HCT116 (cell line): ENCODE measurements at regions not wholly inside any gene's neighbourhood (a gene's known extent, or its start where the extent isn't known, plus 50 kb on each side); places are given as distances from the start of the nearest gene placed in this dataset.

Experiments used
- ATAC-seq: fragments of 200-7000 bp; cut with Tn5 transposase; 2 replicates; pipeline ENCODE4 v1.9.1; 2020; ENCODE audit warnings: mild to moderate bottlenecking, moderate library complexity
- BruUV-seq: library from RNA; stranded (reverse); fragments of 400-500 nt; replicated peaks from 2 replicates; lab custom pipeline; 2021; lab: Mats Ljungman, UMichigan
- CTCF ChIA-PET: fragments of 300-600 bp; sonication (Branson Sonifier 250); formaldehyde crosslinking; loops from one replicate; lab custom pipeline; 2021; ENCODE audit warnings: antibody characterized with exemption; lab: Charles Lee
- POLR2A ChIA-PET: fragments of 300-600, 350-600 bp; sonication (Branson Sonifier 250); formaldehyde crosslinking; loops from one replicate; lab custom pipeline; 2021; ENCODE audit warnings: antibody characterized with exemption; lab: Charles Lee
- RAD21 ChIA-PET, 2 experiments: fragments of 300-600 bp; sonication (Branson Sonifier 250); formaldehyde crosslinking; loops; one replicate each; lab custom pipeline; 2023; ENCODE audit warnings: low total read pairs in 2 of 2; ENCODE audit not compliant: uncharacterized antibody in 2 of 2, unreplicated experiment in 2 of 2, low non-redundant PET in 1 of 2; lab: Charles Lee
- DNase-seq: peaks from one replicate; pipeline ENCODE4 v3.0.0-alpha.2; 2010; ENCODE audit warnings: low read depth, low spot score
- H2AFZ ChIP-seq: fragments of 200-600 bp; shearing (Covaris generic), sonication (generic); 2 replicates; pipeline ENCODE4 v1.6.1; 2017; ENCODE audit warnings: low read depth, mixed run types, mixed read lengths, antibody characterized with exemption, low read length; ENCODE audit not compliant: poor library complexity, severe bottlenecking
- H3K27ac ChIP-seq: 2 replicates; pipeline ENCODE4 v1.5.1; 2012; ENCODE audit warnings: low read depth, low read length
- H3K27me3 ChIP-seq: fragments of 200-600 bp; sonication (generic); 2 replicates; pipeline ENCODE4 v1.6.1; 2016; ENCODE audit warnings: mixed run types, low read length, mixed read lengths; ENCODE audit not compliant: insufficient read depth
- H3K36me3 ChIP-seq, 2 experiments: fragments of 200-500 bp in 1 of 2; fragments of 200-600 bp in 1 of 2; sonication (Bioruptor generic) in 1 of 2; sonication (generic) in 1 of 2; 2 replicates each; pipeline versions ENCODE4 v1.5.1 to v1.6.1; 2014 to 2016; ENCODE audit warnings: low read length in 2 of 2, inconsistent platforms in 1 of 2, mixed read lengths in 1 of 2, mixed run types in 1 of 2; ENCODE audit not compliant: insufficient read depth in 2 of 2, control insufficient read depth in 1 of 2
- H3K4me1 ChIP-seq, 2 experiments: fragments of 200-600 bp in 1 of 2; sonication (generic) in 1 of 2; 2 replicates each; pipeline versions ENCODE4 v1.5.1 to v1.6.1; 2012 to 2017; ENCODE audit warnings: low read length in 2 of 2, inconsistent platforms in 1 of 2, mild to moderate bottlenecking in 1 of 2, mixed read lengths in 1 of 2, mixed run types in 1 of 2, moderate library complexity in 1 of 2; ENCODE audit not compliant: insufficient read depth in 2 of 2, control insufficient read depth in 1 of 2
- H3K4me2 ChIP-seq: fragments of 200-600 bp; sonication (generic); 2 replicates; pipeline ENCODE4 v1.6.1; 2017; ENCODE audit warnings: mixed run types, low read length, mixed read lengths
- H3K4me3 ChIP-seq, 2 experiments: fragments of 200-600 bp in 1 of 2; sonication (generic) in 1 of 2; replicated peaks in 1 of 2; 2 replicates each; pipeline ENCODE4 v1.5.1; 2011 to 2016; ENCODE audit warnings: low read length in 2 of 2, control low read depth in 1 of 2, low read depth in 1 of 2, mild to moderate bottlenecking in 1 of 2, mixed read lengths in 1 of 2, mixed run types in 1 of 2
- H3K79me2 ChIP-seq: fragments of 200-600 bp; sonication (generic); 2 replicates; pipeline ENCODE4 v1.6.1; 2017; ENCODE audit warnings: mild to moderate bottlenecking, mixed run types, low read length, moderate library complexity, mixed read lengths; ENCODE audit not compliant: insufficient read depth
- H3K9ac ChIP-seq: fragments of 200-600 bp; sonication (generic); 2 replicates; pipeline ENCODE4 v1.6.1; 2016; ENCODE audit warnings: low read length, mixed read lengths
- H3K9me2 ChIP-seq: fragments of 200-600 bp; sonication (generic), shearing (Covaris generic); 2 replicates; pipeline ENCODE4 v1.6.1; 2017; ENCODE audit warnings: mixed run types, mild to moderate bottlenecking, moderate library complexity; ENCODE audit not compliant: insufficient read depth
- H3K9me3 ChIP-seq, 2 experiments: fragments of 200-500 bp in 1 of 2; fragments of 200-600 bp in 1 of 2; sonication (Bioruptor generic) in 1 of 2; sonication (generic) in 1 of 2; 2 replicates each; pipeline ENCODE4 v1.6.1; 2014 to 2017; ENCODE audit warnings: low read length in 2 of 2, mixed read lengths in 2 of 2, inconsistent platforms in 1 of 2, low read depth in 1 of 2, mild to moderate bottlenecking in 1 of 2, mixed run types in 1 of 2, moderate library complexity in 1 of 2; ENCODE audit not compliant: control insufficient read depth in 1 of 2, insufficient read depth in 1 of 2
- H4K20me1 ChIP-seq: fragments of 200-600 bp; sonication (generic), shearing (Covaris generic); 2 replicates; pipeline ENCODE4 v1.6.1; 2017; ENCODE audit warnings: mixed run types, mild to moderate bottlenecking, moderate library complexity; ENCODE audit not compliant: insufficient read depth
- ATF3 ChIP-seq: IDR thresholded peaks from 2 replicates; pipeline ENCODE4 v1.6.1; 2012
- CEBPB ChIP-seq: IDR thresholded peaks from 2 replicates; pipeline ENCODE4 v1.6.1; 2012; ENCODE audit warnings: low read depth
- REST ChIP-seq: IDR thresholded peaks from 2 replicates; pipeline ENCODE4 v1.6.1; 2012; ENCODE audit warnings: low read depth
- SP1 ChIP-seq: IDR thresholded peaks from 2 replicates; pipeline ENCODE4 v1.6.1; 2012; ENCODE audit warnings: low read depth
- YY1 ChIP-seq: IDR thresholded peaks from 2 replicates; pipeline ENCODE4 v1.6.1; 2011; ENCODE audit warnings: low read length, low read depth, moderate library complexity, mild to moderate bottlenecking; ENCODE audit not compliant: insufficient replicate concordance; ENCODE audit errors: extremely low read depth
- ZFX ChIP-seq: fragments of 450-650 bp; IDR thresholded peaks from 2 replicates; pipeline ENCODE4 v1.6.1; 2017
- intact Hi-C: fragments of 100-400 bp; cut with micrococcal nuclease; formaldehyde crosslinking; loops from 2 replicates; pipeline ENCODE4 v1.10.0; 2022

- Histone ChIP-seq H3K4me2 (no peak overlapping the region), H3K79me2 (no peaks in the 10 kb centered on the region), H3K9ac (no peak overlapping the region), H3K27me3 (no peaks in the 10 kb centered on the region), H4K20me1 (no peaks in the 10 kb centered on the region), H3K27ac (no peak overlapping the region), H3K36me3 (no peaks in the 10 kb centered on the region), H3K9me3 (peaks cover 3 to 13% of the 10 kb centered on the region in 2 experiments; a peak in 3 of 4 replicates), H3K4me3 (no peak overlapping the region), H3K4me1 (no peaks in the 10 kb centered on the region), H2AFZ (no peak overlapping the region), H3K9me2 (no peaks in the 10 kb centered on the region)
- ATAC-seq (no peak), DNase-seq (no peak)
- no TSS peak for BruUV-seq
- RAD21 ChIA-PET: no interaction called here
- POLR2A ChIA-PET: no interaction called here
- intact Hi-C loops: no loop called here
- CTCF ChIA-PET: no interaction called here
- TF ChIP-seq SP1 (no peak), CEBPB (no peak), REST (no peak), YY1 (no peak), ZFX (no peak), ATF3 (no peak)
These were observed 1047.8 kb downstream of the EPHA7 start for GRCh38 chr6:92371211-92372208.
